ENCODE measurements at regions not wholly inside any gene's neighbourhood (a gene's known extent, or its start where the extent isn't known, plus 50 kb on each side); places are given as distances from the start of the nearest gene placed in this dataset.

DNA sequence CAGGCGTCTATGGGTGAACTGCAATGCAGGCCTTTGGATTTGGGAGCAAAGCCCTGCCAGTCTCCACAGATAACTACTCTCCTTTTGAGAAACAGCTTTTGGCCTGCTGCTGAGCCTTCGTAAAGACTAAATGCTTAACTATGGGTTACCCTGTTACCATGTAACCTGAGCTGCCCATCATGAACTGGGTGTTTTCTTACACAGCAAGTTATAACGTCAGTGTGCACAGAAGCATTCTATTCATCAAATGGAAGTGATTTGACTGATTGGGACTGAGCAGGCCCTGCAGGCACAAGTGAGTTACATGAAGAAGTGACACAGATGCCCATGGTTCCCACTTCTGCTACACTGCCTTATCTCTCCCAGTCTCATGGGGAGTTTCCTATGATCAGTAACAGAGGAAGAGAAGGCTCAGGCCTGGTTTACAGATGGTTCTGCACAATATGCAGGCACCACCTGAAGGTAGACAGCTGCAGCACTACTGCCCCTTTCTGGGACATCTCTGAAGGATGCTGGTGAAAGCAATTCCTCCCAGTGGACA is 319.1 kb downstream of the CD83 start:
- no peak for DNase-seq (ENCODE audit: low read depth)

- DNase-seq (ENCODE audit: low read depth) = no peak
Observed at GRCh38 chr6:14439419-14439818, 321.8 kb downstream of the CD83 start.

DNA sequence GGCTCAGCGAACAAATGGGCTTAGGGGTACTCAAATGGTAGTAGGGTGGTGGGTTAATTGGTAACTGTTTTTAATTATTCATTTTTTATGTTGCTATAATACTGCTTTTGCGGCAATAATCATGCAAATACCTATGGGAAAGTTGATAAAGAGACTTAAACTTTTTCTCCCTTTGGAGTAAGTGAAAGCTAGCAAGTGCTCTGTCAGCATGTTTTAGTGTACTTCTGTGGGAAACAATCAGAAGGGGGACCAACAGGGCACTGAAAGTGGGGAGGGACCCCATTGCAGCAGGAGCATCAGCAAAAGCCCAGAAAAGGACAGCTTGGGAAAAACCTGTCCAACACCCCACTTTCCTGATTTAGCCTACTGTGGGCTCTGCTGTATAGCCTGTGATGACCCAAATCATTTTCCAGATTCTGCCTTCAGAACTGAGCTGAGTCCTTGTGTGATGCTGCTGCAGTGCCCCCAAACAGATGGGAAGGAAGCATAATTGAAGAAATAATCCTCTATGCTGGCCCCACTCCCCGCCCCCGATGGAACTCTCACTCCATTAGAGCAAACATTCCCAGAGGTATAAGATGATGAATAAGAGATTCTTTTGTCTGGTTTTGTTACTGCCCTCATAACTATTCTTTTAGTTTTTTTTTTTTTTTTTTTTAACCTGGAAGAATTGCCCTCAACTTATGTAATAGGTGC is 322.8 kb downstream of the CD83 start:
- no peak for DNase-seq (ENCODE audit: low read depth)

- no peak for DNase-seq (ENCODE audit: low read depth)
Observed at GRCh38 chr6:14440940-14441781, 323.6 kb downstream of the CD83 start.

DNA sequence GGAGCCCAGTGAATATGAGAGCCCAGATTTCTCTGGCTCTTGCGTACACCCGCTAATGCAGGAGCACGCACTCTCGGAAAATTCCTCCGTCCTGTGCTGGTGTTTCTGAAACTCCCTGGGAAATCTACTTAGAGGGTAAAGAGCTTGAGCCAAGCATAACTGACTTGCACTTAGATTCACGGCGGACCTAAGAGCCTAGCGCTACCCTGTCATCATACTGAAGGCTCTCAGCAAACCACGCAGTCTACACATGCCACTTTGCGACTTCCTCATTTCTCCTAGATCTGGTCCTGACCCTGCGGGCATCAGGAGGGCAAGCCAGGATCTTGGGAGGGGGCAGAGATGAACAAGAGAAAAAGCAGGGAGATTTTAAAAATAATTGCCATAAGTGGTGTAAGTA is 324.7 kb downstream of the CD83 start:
- DNase-seq (ENCODE audit: low read depth) = no peak

GRCh38 chr6:14443629-14444268 is 326.2 kb downstream of the CD83 start:
- no peak for DNase-seq (ENCODE audit: low read depth)

GRCh38 chr6:14444295-14444972 is 326.9 kb downstream of the CD83 start:
- no peak for DNase-seq (ENCODE audit: low read depth)

GRCh38 chr6:14447240-14447639 is 329.7 kb downstream of the CD83 start:
- DNase-seq (ENCODE audit: low read depth) = no peak

DNA sequence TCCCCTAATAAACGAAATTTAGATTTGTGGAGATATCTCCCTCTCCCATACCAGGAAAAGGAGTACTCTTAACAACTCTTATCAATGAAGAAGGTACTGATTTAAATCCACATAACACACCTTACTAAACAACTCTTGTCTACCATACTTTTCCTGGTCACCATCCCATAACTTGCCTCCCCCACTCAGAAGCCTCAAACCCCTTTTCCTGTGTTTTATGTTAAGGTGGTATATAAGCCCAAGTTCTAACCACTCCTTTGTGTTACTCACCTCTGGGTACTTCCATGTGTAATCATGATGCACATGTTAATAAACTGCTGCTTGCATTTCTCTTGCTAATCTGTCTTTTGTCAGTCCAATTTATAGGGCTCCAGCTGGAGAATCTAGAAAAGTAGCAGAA is 330.7 kb downstream of the CD83 start:
- DNase-seq (ENCODE audit: low read depth) = no peak

- no peak for DNase-seq (ENCODE audit: low read depth)
Observed at GRCh38 chr6:14450133-14450504, 332.5 kb downstream of the CD83 start.

DNA sequence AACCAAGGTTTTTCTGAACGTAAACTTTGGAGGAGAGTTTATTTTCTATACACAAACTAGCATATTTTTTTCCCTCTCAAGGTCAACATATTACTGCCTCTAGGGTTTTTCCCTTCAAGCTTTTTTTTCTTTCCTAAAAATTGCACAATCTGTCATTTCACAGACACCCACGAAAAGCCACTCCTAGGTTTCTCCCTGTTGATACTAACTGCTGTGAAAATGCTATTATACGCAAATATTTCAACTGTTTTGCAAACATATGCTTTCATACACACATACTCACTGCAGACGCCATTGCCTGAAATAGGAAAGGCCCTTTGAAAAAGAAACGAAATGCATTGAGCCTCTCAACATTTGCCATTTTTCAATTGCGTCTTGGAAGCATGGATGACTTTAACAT is 333.0 kb downstream of the CD83 start:
- no peak for DNase-seq (ENCODE audit: low read depth)

DNA sequence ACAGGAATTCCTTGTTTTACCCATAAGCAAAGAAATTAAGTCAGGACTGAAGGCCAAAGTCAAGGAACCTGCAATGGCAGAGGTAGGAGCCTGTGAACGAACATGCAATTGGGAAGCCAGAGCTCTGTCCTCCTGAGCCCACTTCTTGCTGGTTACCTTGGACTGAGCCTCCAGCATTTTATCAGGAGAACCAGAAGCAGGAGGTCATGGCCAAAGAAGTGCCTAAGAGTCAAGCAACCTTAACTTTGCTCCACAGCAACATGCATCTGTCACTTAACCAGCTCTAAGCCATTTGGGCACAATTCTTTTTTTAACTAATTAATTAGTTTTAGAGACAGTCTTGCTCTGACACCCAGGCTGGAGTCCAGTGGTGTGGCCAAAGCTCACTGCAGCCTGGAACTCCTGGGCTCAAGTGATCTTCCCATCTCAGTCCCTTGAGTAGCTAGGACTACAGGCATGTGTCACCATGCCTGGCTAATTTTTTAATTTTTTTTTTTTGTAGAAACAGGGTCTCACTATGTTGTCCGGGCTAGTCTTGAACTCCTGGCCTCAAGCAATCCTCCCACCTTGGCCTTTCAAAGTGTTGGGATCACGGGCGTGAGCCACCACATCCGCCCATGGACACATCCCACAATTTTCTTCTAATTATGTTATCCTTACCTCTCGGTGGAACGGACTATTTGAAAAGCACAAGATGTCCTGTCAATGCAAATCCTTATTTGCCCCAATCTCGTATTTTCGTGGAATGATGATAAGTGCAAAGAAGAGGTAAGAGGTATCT is 334.2 kb downstream of the CD83 start:
- no peak for DNase-seq (ENCODE audit: low read depth)

GRCh38 chr6:14452567-14453527 is 335.3 kb downstream of the CD83 start:
- DNase-seq (ENCODE audit: low read depth) = no peak

DNA sequence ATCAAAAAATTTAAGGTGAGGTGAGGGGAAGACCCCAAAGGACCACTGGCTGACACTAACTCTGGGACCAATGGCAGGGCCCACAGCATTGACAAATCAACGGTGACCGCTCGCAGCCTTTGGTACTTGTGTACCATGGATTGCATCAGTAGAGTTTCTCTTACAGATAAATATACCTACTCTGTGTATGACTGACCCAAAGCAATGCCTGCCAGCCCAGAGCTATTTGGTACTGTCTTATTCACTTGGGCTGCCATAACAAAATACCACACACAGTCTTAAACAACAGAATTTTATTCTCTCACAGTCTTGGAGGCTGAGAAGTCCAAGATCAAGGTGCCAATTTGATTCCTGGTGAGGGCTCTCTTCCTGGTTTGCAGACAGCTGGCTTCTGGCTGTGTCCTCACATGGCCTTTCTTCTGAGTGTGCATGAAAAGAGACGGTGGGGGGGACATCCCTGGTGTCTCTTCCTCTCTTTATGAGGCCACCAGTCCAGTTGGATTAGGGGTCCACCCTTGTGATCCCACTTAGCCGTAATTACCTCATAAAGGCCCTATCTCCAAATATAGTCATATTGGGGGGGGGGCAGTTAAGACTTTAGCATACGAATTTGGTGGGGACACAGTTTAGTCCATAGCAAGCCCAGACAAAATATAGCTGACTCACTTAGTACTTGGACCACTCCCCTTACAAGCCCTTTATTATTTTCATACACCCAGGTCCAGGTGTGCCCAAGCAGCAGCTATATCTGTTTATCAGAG is 336.3 kb downstream of the CD83 start:
- no peak for DNase-seq (ENCODE audit: low read depth)

DNA sequence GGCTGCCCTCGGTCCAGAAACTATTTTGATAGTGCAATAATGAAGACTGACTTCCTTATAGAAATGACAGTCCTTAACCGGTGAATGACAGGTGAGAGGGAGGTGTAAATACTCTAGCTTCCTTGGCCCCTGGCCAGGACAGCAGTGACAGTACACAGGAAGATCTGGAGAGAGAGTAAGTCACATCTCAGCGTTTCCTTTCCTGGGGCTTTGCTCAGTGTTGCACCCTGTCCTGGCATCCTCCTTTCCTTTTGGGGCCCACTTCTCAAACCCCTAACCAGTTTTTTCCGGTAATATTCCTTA is 336.9 kb downstream of the CD83 start:
- DNase-seq (ENCODE audit: low read depth) = peak; percentile 30

- no peak for DNase-seq (ENCODE audit: low read depth)
Observed at GRCh38 chr6:14455427-14455826, 337.9 kb downstream of the CD83 start.

DNA sequence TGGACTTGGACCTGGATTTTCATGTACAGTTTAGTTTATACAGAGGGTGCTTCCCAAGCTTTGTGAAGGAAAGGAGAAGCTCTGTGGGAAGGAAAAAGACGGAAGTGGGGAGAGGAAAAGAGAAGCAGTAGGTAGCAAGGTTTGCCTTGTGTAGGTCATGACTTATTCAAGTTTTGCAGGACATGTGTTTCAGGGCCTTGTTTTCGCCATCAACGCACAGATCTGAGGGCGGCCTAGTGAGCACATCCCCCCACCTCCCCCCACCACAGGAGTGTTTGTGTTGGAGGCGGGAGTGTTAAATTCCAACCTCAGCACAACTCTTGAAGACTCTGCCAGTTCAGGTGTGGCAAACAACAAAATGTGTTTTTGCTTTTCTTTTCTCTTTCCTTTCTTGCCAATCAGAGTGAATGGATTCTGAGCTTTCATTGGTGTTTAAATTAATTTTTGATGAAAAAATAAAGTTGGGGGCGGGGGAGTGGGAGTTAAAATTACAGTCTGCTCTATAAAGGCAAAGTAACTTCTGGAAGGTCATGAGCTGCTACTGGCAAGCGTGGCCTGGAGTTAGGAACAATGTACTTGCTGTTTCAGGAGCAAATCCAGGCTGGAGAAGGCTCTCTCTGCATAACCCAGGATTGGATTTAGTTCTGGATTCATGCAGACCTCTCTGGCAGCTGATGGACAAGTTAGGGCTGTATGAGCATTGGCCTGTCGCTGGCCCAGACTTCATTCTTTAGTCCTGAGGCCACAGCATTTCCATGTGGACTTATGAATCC is 338.5 kb downstream of the CD83 start:
- DNase-seq (ENCODE audit: low read depth) = no peak

DNA sequence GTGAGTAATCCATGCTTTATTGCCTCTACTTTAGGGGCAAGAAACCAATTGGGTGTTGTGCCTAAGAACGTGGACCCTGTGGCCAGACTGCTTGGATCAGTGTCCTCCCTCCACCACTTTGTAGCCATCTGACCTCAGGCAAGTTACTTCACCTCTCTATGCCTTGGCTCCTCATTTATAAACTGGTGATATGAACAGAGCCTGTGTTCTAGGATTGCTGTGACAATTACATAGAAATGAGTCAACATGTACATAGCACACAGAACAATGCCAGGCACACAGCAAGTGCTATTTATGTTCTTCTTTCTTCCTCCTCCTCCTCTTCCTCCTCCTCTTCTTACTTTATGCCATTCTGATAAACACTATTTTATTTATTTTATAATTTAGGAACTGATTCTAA is 339.4 kb downstream of the CD83 start:
- DNase-seq (ENCODE audit: low read depth) = no peak

- no peak for DNase-seq (ENCODE audit: low read depth)
Observed at GRCh38 chr6:14458669-14459266, 341.2 kb downstream of the CD83 start.
